ENCODE measurements at regions not wholly inside any gene's neighbourhood (a gene's known extent, or its start where the extent isn't known, plus 50 kb on each side); places are given as distances from the start of the nearest gene placed in this dataset.

GRCh38 chr18:51578406-51578980 lies 381.0 kb upstream of the MEX3C start:
- TF ChIP-seq, protein P1, sequence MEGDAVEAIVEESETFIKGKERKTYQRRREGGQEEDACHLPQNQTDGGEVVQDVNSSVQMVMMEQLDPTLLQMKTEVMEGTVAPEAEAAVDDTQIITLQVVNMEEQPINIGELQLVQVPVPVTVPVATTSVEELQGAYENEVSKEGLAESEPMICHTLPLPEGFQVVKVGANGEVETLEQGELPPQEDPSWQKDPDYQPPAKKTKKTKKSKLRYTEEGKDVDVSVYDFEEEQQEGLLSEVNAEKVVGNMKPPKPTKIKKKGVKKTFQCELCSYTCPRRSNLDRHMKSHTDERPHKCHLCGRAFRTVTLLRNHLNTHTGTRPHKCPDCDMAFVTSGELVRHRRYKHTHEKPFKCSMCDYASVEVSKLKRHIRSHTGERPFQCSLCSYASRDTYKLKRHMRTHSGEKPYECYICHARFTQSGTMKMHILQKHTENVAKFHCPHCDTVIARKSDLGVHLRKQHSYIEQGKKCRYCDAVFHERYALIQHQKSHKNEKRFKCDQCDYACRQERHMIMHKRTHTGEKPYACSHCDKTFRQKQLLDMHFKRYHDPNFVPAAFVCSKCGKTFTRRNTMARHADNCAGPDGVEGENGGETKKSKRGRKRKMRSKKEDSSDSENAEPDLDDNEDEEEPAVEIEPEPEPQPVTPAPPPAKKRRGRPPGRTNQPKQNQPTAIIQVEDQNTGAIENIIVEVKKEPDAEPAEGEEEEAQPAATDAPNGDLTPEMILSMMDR (IDR thresholded peaks at IDR 0.05; ENCODE audit: insufficient read depth, low read length): no peak
- TF ChIP-seq, protein P2, sequence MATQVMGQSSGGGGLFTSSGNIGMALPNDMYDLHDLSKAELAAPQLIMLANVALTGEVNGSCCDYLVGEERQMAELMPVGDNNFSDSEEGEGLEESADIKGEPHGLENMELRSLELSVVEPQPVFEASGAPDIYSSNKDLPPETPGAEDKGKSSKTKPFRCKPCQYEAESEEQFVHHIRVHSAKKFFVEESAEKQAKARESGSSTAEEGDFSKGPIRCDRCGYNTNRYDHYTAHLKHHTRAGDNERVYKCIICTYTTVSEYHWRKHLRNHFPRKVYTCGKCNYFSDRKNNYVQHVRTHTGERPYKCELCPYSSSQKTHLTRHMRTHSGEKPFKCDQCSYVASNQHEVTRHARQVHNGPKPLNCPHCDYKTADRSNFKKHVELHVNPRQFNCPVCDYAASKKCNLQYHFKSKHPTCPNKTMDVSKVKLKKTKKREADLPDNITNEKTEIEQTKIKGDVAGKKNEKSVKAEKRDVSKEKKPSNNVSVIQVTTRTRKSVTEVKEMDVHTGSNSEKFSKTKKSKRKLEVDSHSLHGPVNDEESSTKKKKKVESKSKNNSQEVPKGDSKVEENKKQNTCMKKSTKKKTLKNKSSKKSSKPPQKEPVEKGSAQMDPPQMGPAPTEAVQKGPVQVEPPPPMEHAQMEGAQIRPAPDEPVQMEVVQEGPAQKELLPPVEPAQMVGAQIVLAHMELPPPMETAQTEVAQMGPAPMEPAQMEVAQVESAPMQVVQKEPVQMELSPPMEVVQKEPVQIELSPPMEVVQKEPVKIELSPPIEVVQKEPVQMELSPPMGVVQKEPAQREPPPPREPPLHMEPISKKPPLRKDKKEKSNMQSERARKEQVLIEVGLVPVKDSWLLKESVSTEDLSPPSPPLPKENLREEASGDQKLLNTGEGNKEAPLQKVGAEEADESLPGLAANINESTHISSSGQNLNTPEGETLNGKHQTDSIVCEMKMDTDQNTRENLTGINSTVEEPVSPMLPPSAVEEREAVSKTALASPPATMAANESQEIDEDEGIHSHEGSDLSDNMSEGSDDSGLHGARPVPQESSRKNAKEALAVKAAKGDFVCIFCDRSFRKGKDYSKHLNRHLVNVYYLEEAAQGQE (IDR thresholded peaks at IDR 0.05; ENCODE audit: insufficient replicate concordance, low read depth): no peak

Data from HL-60 (cell line).